Fibroblast of villous mesenchyme (primary cell): ENCODE measurements at regions not wholly inside any gene's neighbourhood (a gene's known extent, or its start where the extent isn't known, plus 50 kb on each side); places are given as distances from the start of the nearest gene placed in this dataset.

Source experiments
- DNase-seq: peaks from one replicate; pipeline ENCODE4 v3.0.0-alpha.2; 2010; ENCODE audit warnings: low read depth
- H3K4me3 ChIP-seq: 2 replicates; pipeline ENCODE4 v1.5.1; 2011; ENCODE audit warnings: low read depth, mild to moderate bottlenecking, low read length
- CTCF ChIP-seq: IDR thresholded peaks from 2 replicates; pipeline ENCODE4 v1.5.1; 2012; ENCODE audit warnings: low read depth, mild to moderate bottlenecking, low read length; ENCODE audit not compliant: insufficient read depth

- DNase-seq, result no peak
- TF ChIP-seq CTCF, result no peak
Measured at GRCh38 chr7:132733860-132734259, 157.6 kb upstream of the PLXNA4 start.

GRCh38 chr7:132732321-132732865 lies 156.1 kb upstream of the PLXNA4 start:
- no peak for TF ChIP-seq CTCF

More at GRCh38 chr7:132733860-132734259, 157.6 kb upstream of the PLXNA4 start:
- H3K4me3 ChIP-seq, result no peak overlapping the region

GRCh38 chr7:132730105-132730504 lies 153.8 kb upstream of the PLXNA4 start:
- no peak for DNase-seq

More at GRCh38 chr7:132732321-132732865, 156.1 kb upstream of the PLXNA4 start:
- H3K4me3 ChIP-seq, result no peak overlapping the region
- no peak for DNase-seq

GRCh38 chr7:132723506-132724081 lies 147.3 kb upstream of the PLXNA4 start:
- H3K4me3 ChIP-seq, result no peak overlapping the region
- TF ChIP-seq CTCF, result no peak
- no peak for DNase-seq

More at GRCh38 chr7:132730105-132730504, 153.8 kb upstream of the PLXNA4 start:
- H3K4me3 ChIP-seq, result no peak overlapping the region
- no peak for TF ChIP-seq CTCF

- H3K4me3 ChIP-seq, result no peak overlapping the region
- no peak for TF ChIP-seq CTCF
- DNase-seq, result no peak
Measured at GRCh38 chr7:132720835-132721234, 144.6 kb upstream of the PLXNA4 start.

- TF ChIP-seq CTCF, result no peak
Measured at GRCh38 chr7:132713893-132714292, 137.6 kb upstream of the PLXNA4 start.

More at GRCh38 chr7:132713893-132714292, 137.6 kb upstream of the PLXNA4 start:
- no peak overlapping the region for H3K4me3 ChIP-seq
- no peak for DNase-seq
